K562 (cell line): ENCODE measurements at regions not wholly inside any gene's neighbourhood (a gene's known extent, or its start where the extent isn't known, plus 50 kb on each side); places are given as distances from the start of the nearest gene placed in this dataset.

Experiments used
- ATAC-seq: fragments of 200-7000 bp; cut with Tn5 transposase; 3 replicates; pipeline ENCODE4 v1.9.1; 2020; ENCODE audit warnings: moderate library complexity
- BruUV-seq: library from RNA; stranded (reverse); fragments of 400-500 nt; replicated peaks from 2 replicates; lab custom pipeline; 2021; lab: Mats Ljungman, UMichigan
- CTCF ChIA-PET: fragments of 300-600 bp; formaldehyde crosslinking; extraction: SDS; loops from one replicate; lab custom pipeline; 2021; ENCODE audit warnings: low intra/inter-chr PET ratio; lab: Yijun Ruan, JAX
- POLR2A ChIA-PET: fragments of 300-600, 350-650 bp; sonication (Branson Sonifier 250); formaldehyde crosslinking; extraction: SDS; loops from one replicate; lab custom pipeline; 2021; ENCODE audit warnings: antibody characterized with exemption, inconsistent platforms; lab: Yijun Ruan, JAX
- DNase-seq, 4 experiments: peaks; one replicate each; pipeline versions ENCODE4 v3.0.0 to v3.0.0-alpha.2; 2011 to 2018; ENCODE audit warnings: low spot score in 3 of 4, mixed read lengths in 3 of 4; ENCODE audit errors: extremely low read depth in 1 of 4
- FAIRE-seq: peaks from 2 replicates; lab custom pipeline; 2011; peaks lifted over from hg19 to GRCh38; lab: Jason Lieb, UNC
- H2AFZ ChIP-seq: 2 replicates; pipeline ENCODE4 v1.6.0; 2011; ENCODE audit warnings: low read depth, low read length, control low read depth, inconsistent platforms
- H3K27ac ChIP-seq: fragments of 200-600 bp; 3 replicates; pipeline ENCODE4 v1.8.0; 2011; ENCODE audit warnings: low read depth, mild to moderate bottlenecking, control low read depth, inconsistent platforms, low read length, moderate library complexity, mixed read lengths; ENCODE audit errors: extremely low read depth
- H3K27me3 ChIP-seq, 2 experiments: fragments of 300-600 bp in 1 of 2; 2 replicates in 1 of 2; 3 replicates in 1 of 2; pipeline versions ENCODE4 v1.6.0 to v1.8.0; 2011; ENCODE audit warnings: inconsistent platforms in 2 of 2, low read length in 2 of 2, mild to moderate bottlenecking in 1 of 2, mixed read lengths in 1 of 2, moderate library complexity in 1 of 2; ENCODE audit not compliant: control insufficient read depth in 2 of 2, insufficient read depth in 2 of 2
- H3K36me3 ChIP-seq: fragments of 300-600 bp; 3 replicates; pipeline ENCODE4 v1.8.0; 2011; ENCODE audit warnings: mild to moderate bottlenecking, low read length, inconsistent platforms; ENCODE audit not compliant: control insufficient read depth, insufficient read depth
- H3K4me1 ChIP-seq, 2 experiments: fragments of 200-600 bp in 1 of 2; replicated peaks in 1 of 2; 2 replicates in 1 of 2; 3 replicates in 1 of 2; pipeline versions ENCODE4 v1.5.1 to v1.8.0; 2011; ENCODE audit warnings: inconsistent platforms in 2 of 2, low read length in 2 of 2, mild to moderate bottlenecking in 1 of 2, mixed read lengths in 1 of 2, moderate library complexity in 1 of 2; ENCODE audit not compliant: control insufficient read depth in 2 of 2, insufficient read depth in 2 of 2
- H3K4me2 ChIP-seq: 2 replicates; pipeline ENCODE4 v1.6.1; 2011; ENCODE audit warnings: low read length, control low read depth, inconsistent platforms, mixed read lengths; ENCODE audit not compliant: insufficient read depth
- H3K4me3 ChIP-seq: fragments of 200-600 bp; sonication (generic), shearing (Covaris generic); 2 replicates; pipeline ENCODE4 v1.5.1; 2016; ENCODE audit warnings: control low read depth, inconsistent platforms
- H3K79me2 ChIP-seq: fragments of 200-600 bp; 3 replicates; pipeline ENCODE4 v1.8.0; 2011; ENCODE audit warnings: low read length, inconsistent platforms; ENCODE audit not compliant: control insufficient read depth, insufficient read depth
- H3K9ac ChIP-seq, 2 experiments: 2 replicates each; pipeline versions ENCODE4 v1.6.0 to v1.6.1; 2011; ENCODE audit warnings: low read depth in 2 of 2, low read length in 2 of 2, control low read depth in 1 of 2, inconsistent platforms in 1 of 2, mild to moderate bottlenecking in 1 of 2, mixed read lengths in 1 of 2; ENCODE audit not compliant: insufficient read depth in 1 of 2
- H3K9me1 ChIP-seq: one replicate; pipeline ENCODE4 v1.6.0; 2011; ENCODE audit warnings: inconsistent platforms, mild to moderate bottlenecking, low read length, moderate library complexity; ENCODE audit not compliant: control insufficient read depth, insufficient read depth
- H3K9me3 ChIP-seq: replicated peaks from 2 replicates; pipeline ENCODE4 v1.5.1; 2011; ENCODE audit warnings: low read depth, low read length, inconsistent platforms; ENCODE audit not compliant: control insufficient read depth, insufficient read depth
- H4K20me1 ChIP-seq: replicated peaks from 2 replicates; pipeline ENCODE4 v1.6.1; 2011; ENCODE audit warnings: low read length, inconsistent platforms, mixed read lengths; ENCODE audit not compliant: control insufficient read depth, insufficient read depth
- CHD4 ChIP-seq: fragments of 200-600 bp; sonication (generic); IDR thresholded peaks from 3 replicates; pipeline ENCODE4 v1.6.1; 2012; ENCODE audit warnings: low read depth, mild to moderate bottlenecking, mixed read lengths, low read length, inconsistent platforms; ENCODE audit not compliant: insufficient read depth, insufficient replicate concordance, poor library complexity, severe bottlenecking
- GTF2B ChIP-seq: IDR thresholded peaks from 2 replicates; pipeline ENCODE4 v1.6.1; 2011; ENCODE audit not compliant: insufficient read length; ENCODE audit errors: extremely low read depth
- LCOR ChIP-seq: sonication (generic); formaldehyde crosslinking; IDR thresholded peaks from 2 replicates; pipeline ENCODE4 v1.8.0; 2022; ENCODE audit warnings: mild to moderate bottlenecking, missing genetic modification reagents
- SP1 ChIP-seq: sonication (generic); formaldehyde crosslinking; IDR thresholded peaks from 2 replicates; pipeline ENCODE4 v1.8.1; 2022; ENCODE audit warnings: mild to moderate bottlenecking, missing genetic modification reagents
- XRCC4 ChIP-seq: IDR thresholded peaks from one replicate; pipeline ENCODE4 v1.6.1; 2011; ENCODE audit not compliant: insufficient read depth, insufficient read length; ENCODE audit errors: extremely low read depth
- ZFX ChIP-seq: sonication (generic); formaldehyde crosslinking; IDR thresholded peaks from 2 replicates; pipeline ENCODE4 v1.8.0; 2022; ENCODE audit warnings: mild to moderate bottlenecking, missing genetic modification reagents, moderate library complexity
- ZNF140 ChIP-seq: fragments of 250-450 bp; sonication (Bioruptor Pico); IDR thresholded peaks from 2 replicates; pipeline ENCODE4 v1.8.0; 2021; ENCODE audit warnings: moderate library complexity, mild to moderate bottlenecking, inconsistent platforms
- ZNF507 ChIP-seq: conservative IDR thresholded peaks from 2 replicates; pipeline ENCODE4 v1.6.1; 2017; ENCODE audit warnings: missing genetic modification characterization, missing compliant biosample characterization
- ZNF561 ChIP-seq: fragments of 450-650 bp; formaldehyde crosslinking; conservative IDR thresholded peaks from 2 replicates; pipeline ENCODE4 v1.4.0; 2020; ENCODE audit warnings: mild to moderate bottlenecking, moderate library complexity
- WGBS: fragments of 100-300 bp; shearing (Covaris generic); methylation state at CpG from one replicate; pipeline ENCODE4 v1.1.6; 2016; ENCODE audit warnings: low coverage, mixed read lengths; ENCODE audit not compliant: insufficient coverage; ENCODE audit errors: missing lambda C conversion rate; 5-methylcytosine and 5-hydroxymethylcytosine counted together
- in situ Hi-C: fragments of 300-500 bp; cut with MboI; formaldehyde crosslinking; loops from 4 replicates; pipeline ENCODE4 v1.15.0; 2018; ENCODE audit warnings: inconsistent platforms, mixed read lengths
- intact Hi-C: fragments of 100-400 bp; cut with micrococcal nuclease; formaldehyde crosslinking; loops from 2 replicates; pipeline ENCODE4 v1.14.2; 2022
- TF ChIP-seq, protein P1 (sequence below): sonication (generic); formaldehyde crosslinking; IDR thresholded peaks from 2 replicates; pipeline ENCODE4 v1.4.0; 2020; ENCODE audit warnings: mild to moderate bottlenecking, missing genetic modification reagents

- ATAC-seq: no peak
- CTCF ChIA-PET: no interaction called here
- Histone ChIP-seq H3K9ac (no peak overlapping the region), H3K36me3 (no peaks in the 10 kb centered on the region), H3K27ac (no peak overlapping the region), H3K9me1 (no peaks in the 10 kb centered on the region), H3K4me3 (no peak overlapping the region), H3K27me3 (peaks cover 0 to 11% of the 10 kb centered on the region in 2 experiments; a peak in 2 of 5 replicates), H3K9me3 (no peaks in the 10 kb centered on the region), H3K4me1 (no peaks in the 10 kb centered on the region), H3K79me2 (no peaks in the 10 kb centered on the region), H4K20me1 (no peaks in the 10 kb centered on the region), H3K4me2 (no peak overlapping the region), H2AFZ (no peak overlapping the region)
- no peak for FAIRE-seq
- TF ChIP-seq, protein P1, sequence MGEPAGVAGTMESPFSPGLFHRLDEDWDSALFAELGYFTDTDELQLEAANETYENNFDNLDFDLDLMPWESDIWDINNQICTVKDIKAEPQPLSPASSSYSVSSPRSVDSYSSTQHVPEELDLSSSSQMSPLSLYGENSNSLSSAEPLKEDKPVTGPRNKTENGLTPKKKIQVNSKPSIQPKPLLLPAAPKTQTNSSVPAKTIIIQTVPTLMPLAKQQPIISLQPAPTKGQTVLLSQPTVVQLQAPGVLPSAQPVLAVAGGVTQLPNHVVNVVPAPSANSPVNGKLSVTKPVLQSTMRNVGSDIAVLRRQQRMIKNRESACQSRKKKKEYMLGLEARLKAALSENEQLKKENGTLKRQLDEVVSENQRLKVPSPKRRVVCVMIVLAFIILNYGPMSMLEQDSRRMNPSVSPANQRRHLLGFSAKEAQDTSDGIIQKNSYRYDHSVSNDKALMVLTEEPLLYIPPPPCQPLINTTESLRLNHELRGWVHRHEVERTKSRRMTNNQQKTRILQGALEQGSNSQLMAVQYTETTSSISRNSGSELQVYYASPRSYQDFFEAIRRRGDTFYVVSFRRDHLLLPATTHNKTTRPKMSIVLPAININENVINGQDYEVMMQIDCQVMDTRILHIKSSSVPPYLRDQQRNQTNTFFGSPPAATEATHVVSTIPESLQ (CRISPR knock-in tag): no peak
- TF ChIP-seq XRCC4 (no peak), GTF2B (no peak), ZNF507 (tag) (no peak), CHD4 (no peak), ZFX (no peak), ZNF140 (CRISPR knock-in tag) (no peak), ZNF561 (CRISPR knock-in tag) (no peak), SP1 (CRISPR knock-in tag) (no peak), LCOR (CRISPR knock-in tag) (no peak)
- POLR2A ChIA-PET: no interaction called here
- WGBS: 0% methylated on average over 2 of the region's 2 CpGs
- intact Hi-C loops: no loop called here
- BruUV-seq: no TSS peak
- in situ Hi-C loops: no loop called here
- no peak for DNase-seq
Measured at GRCh38 chr10:94218493-94219183, 144.1 kb downstream of the NOC3L start.
